ENCODE measurements at regions not wholly inside any gene's neighbourhood (a gene's known extent, or its start where the extent isn't known, plus 50 kb on each side); places are given as distances from the start of the nearest gene placed in this dataset.

DNA sequence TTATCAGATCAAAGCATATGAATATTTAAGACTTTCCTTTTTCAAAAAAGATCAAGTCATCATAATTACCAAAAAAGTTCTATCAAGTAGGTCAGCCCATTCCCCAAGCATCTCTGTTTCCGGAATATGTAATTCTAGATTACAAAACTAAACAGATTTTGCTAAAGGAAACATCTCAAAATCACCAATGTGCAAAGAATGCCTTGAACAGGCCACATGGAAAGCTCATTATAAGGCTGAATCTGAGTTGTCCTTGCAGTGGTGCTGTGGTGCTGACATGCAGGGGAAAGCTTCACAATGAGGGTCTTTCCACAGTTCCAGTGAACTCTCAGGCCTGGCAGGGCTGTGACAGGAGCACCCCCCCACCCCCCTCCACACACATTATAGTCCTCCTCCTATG is 240.9 kb downstream of the OMA1 start:
- TF ChIP-seq CTCF (IDR thresholded peaks at IDR 0.05) = no peak
- TF ChIP-seq POLR2A (IDR thresholded peaks at IDR 0.05) = no peak
